ENCODE measurements at regions not wholly inside any gene's neighbourhood (a gene's known extent, or its start where the extent isn't known, plus 50 kb on each side); places are given as distances from the start of the nearest gene placed in this dataset.

DNA sequence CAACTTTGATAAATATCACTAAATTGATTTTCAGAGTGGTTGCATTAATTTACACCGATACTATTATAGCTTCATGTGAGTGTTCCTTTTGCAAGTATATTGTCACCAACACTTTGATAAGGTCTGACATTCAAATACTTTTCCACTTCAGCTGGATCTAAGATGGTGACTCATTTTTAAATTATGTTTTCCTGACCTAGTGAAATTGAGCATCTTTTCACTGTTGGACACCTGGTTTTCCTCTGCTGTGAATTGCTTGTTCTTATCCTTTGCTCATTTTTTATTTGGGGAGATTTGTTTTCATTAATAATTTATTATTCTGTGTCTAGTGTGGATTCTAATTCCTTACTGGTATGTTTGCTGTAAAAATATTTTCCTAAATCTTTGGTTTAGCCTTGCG, 85.2 kb upstream of the PRDM1 start:
- no peak for TF ChIP-seq SMC3 (IDR thresholded peaks at IDR 0.05; ENCODE audit: low read depth, low read length)
- no peak for TF ChIP-seq CHD2 (IDR thresholded peaks at IDR 0.05; ENCODE audit: low read length, partially characterized antibody)
- TF ChIP-seq EZH2phosphoT487 (IDR thresholded peaks at IDR 0.05; ENCODE audit: borderline replicate concordance, low read depth) = no peak
- TF ChIP-seq, protein P1, sequence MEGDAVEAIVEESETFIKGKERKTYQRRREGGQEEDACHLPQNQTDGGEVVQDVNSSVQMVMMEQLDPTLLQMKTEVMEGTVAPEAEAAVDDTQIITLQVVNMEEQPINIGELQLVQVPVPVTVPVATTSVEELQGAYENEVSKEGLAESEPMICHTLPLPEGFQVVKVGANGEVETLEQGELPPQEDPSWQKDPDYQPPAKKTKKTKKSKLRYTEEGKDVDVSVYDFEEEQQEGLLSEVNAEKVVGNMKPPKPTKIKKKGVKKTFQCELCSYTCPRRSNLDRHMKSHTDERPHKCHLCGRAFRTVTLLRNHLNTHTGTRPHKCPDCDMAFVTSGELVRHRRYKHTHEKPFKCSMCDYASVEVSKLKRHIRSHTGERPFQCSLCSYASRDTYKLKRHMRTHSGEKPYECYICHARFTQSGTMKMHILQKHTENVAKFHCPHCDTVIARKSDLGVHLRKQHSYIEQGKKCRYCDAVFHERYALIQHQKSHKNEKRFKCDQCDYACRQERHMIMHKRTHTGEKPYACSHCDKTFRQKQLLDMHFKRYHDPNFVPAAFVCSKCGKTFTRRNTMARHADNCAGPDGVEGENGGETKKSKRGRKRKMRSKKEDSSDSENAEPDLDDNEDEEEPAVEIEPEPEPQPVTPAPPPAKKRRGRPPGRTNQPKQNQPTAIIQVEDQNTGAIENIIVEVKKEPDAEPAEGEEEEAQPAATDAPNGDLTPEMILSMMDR (IDR thresholded peaks at IDR 0.05) = no peak
- TF ChIP-seq, protein P2, sequence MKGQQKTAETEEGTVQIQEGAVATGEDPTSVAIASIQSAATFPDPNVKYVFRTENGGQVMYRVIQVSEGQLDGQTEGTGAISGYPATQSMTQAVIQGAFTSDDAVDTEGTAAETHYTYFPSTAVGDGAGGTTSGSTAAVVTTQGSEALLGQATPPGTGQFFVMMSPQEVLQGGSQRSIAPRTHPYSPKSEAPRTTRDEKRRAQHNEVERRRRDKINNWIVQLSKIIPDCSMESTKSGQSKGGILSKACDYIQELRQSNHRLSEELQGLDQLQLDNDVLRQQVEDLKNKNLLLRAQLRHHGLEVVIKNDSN (IDR thresholded peaks at IDR 0.05; ENCODE audit: borderline replicate concordance, low read depth) = no peak
- TF ChIP-seq, protein P3, sequence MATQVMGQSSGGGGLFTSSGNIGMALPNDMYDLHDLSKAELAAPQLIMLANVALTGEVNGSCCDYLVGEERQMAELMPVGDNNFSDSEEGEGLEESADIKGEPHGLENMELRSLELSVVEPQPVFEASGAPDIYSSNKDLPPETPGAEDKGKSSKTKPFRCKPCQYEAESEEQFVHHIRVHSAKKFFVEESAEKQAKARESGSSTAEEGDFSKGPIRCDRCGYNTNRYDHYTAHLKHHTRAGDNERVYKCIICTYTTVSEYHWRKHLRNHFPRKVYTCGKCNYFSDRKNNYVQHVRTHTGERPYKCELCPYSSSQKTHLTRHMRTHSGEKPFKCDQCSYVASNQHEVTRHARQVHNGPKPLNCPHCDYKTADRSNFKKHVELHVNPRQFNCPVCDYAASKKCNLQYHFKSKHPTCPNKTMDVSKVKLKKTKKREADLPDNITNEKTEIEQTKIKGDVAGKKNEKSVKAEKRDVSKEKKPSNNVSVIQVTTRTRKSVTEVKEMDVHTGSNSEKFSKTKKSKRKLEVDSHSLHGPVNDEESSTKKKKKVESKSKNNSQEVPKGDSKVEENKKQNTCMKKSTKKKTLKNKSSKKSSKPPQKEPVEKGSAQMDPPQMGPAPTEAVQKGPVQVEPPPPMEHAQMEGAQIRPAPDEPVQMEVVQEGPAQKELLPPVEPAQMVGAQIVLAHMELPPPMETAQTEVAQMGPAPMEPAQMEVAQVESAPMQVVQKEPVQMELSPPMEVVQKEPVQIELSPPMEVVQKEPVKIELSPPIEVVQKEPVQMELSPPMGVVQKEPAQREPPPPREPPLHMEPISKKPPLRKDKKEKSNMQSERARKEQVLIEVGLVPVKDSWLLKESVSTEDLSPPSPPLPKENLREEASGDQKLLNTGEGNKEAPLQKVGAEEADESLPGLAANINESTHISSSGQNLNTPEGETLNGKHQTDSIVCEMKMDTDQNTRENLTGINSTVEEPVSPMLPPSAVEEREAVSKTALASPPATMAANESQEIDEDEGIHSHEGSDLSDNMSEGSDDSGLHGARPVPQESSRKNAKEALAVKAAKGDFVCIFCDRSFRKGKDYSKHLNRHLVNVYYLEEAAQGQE (IDR thresholded peaks at IDR 0.05; ENCODE audit: low read depth, low read length) = no peak
- no peak for TF ChIP-seq FOXM1 (IDR thresholded peaks at IDR 0.05; ENCODE audit: low read depth)
- no peak for TF ChIP-seq RCOR1 (IDR thresholded peaks at IDR 0.05; ENCODE audit: low read length)
